Endothelial cell of umbilical vein (primary cell): ENCODE measurements at regions not wholly inside any gene's neighbourhood (a gene's known extent, or its start where the extent isn't known, plus 50 kb on each side); places are given as distances from the start of the nearest gene placed in this dataset.

Experiments
- BruUV-seq: library from RNA; stranded (reverse); fragments of 400-500 nt; replicated peaks from 2 replicates; lab custom pipeline; 2021; lab: Mats Ljungman, UMichigan
- CTCF ChIA-PET: fragments of 300-600, 350-600 bp; sonication (Branson Sonifier 250); formaldehyde crosslinking; loops from one replicate; lab custom pipeline; 2021; ENCODE audit warnings: antibody characterized with exemption, inconsistent platforms; lab: Charles Lee
- POLR2A ChIA-PET: fragments of 300-600, 350-600 bp; sonication (Branson Sonifier 250); formaldehyde crosslinking; loops from one replicate; lab custom pipeline; 2021; ENCODE audit warnings: antibody characterized with exemption, inconsistent platforms; lab: Charles Lee
- DNase-seq: peaks from one replicate; pipeline ENCODE4 v3.0.0-alpha.2; 2011; ENCODE audit warnings: low read depth, low spot score
- FAIRE-seq: peaks from 2 replicates; lab custom pipeline; 2011; peaks lifted over from hg19 to GRCh38; lab: Jason Lieb, UNC
- H2AFZ ChIP-seq: 2 replicates; pipeline ENCODE4 v1.6.0; 2012; ENCODE audit warnings: low read depth, low read length, control low read depth, inconsistent platforms
- H3K27ac ChIP-seq: 2 replicates; pipeline ENCODE4 v1.5.1; 2011; ENCODE audit warnings: low read depth, mild to moderate bottlenecking, control low read depth, low read length, moderate library complexity; ENCODE audit not compliant: insufficient read depth
- H3K27me3 ChIP-seq, 2 experiments: 2 replicates each; pipeline versions ENCODE4 v1.6.0 to v1.6.1; 2011; ENCODE audit warnings: low read length in 2 of 2, mixed read lengths in 1 of 2; ENCODE audit not compliant: control insufficient read depth in 2 of 2, insufficient read depth in 2 of 2
- H3K36me3 ChIP-seq, 2 experiments: 2 replicates in 1 of 2; 3 replicates in 1 of 2; pipeline ENCODE4 v1.5.1; 2011; ENCODE audit warnings: low read length in 2 of 2, mild to moderate bottlenecking in 1 of 2, moderate library complexity in 1 of 2; ENCODE audit not compliant: control insufficient read depth in 2 of 2, insufficient read depth in 2 of 2; ENCODE audit errors: extremely low read depth in 1 of 2
- H3K4me1 ChIP-seq: 3 replicates; pipeline ENCODE4 v1.5.1; 2011; ENCODE audit warnings: mild to moderate bottlenecking, low read length; ENCODE audit not compliant: control insufficient read depth, insufficient read depth; ENCODE audit errors: extremely low read depth
- H3K4me2 ChIP-seq: 2 replicates; pipeline ENCODE4 v1.6.1; 2011; ENCODE audit warnings: low read length, control low read depth, mixed read lengths; ENCODE audit not compliant: insufficient read depth
- H3K4me3 ChIP-seq, 3 experiments: fragments of 200-600 bp in 1 of 3; sonication (generic), shearing (Covaris generic) in 1 of 3; replicated peaks in 1 of 3; 2 replicates each; pipeline ENCODE4 v1.5.1; 2011 to 2016; ENCODE audit warnings: control low read depth in 3 of 3, low read length in 3 of 3, mild to moderate bottlenecking in 2 of 3, inconsistent platforms in 1 of 3, low read depth in 1 of 3, moderate library complexity in 1 of 3; ENCODE audit not compliant: insufficient read depth in 1 of 3
- H3K79me2 ChIP-seq: 2 replicates; pipeline ENCODE4 v1.6.0; 2012; ENCODE audit warnings: low read length, inconsistent platforms; ENCODE audit not compliant: control insufficient read depth, insufficient read depth
- H3K9ac ChIP-seq: replicated peaks from 2 replicates; pipeline ENCODE3; 2011; ENCODE audit warnings: low read length, control low read depth; ENCODE audit not compliant: insufficient read depth; ENCODE audit errors: extremely low read depth
- H3K9me1 ChIP-seq: replicated peaks from 3 replicates; pipeline ENCODE4 v1.6.0; 2011; ENCODE audit warnings: mild to moderate bottlenecking, low read length; ENCODE audit not compliant: control insufficient read depth, insufficient read depth; ENCODE audit errors: extremely low read depth
- H3K9me3 ChIP-seq: replicated peaks from 2 replicates; pipeline ENCODE4 v1.5.1; 2012; ENCODE audit warnings: low read length, inconsistent platforms; ENCODE audit not compliant: control insufficient read depth, insufficient read depth
- H4K20me1 ChIP-seq: replicated peaks from 2 replicates; pipeline ENCODE3; 2011; ENCODE audit warnings: mild to moderate bottlenecking, low read length; ENCODE audit not compliant: control insufficient read depth, insufficient read depth; ENCODE audit errors: extremely low read depth
- EZH2 ChIP-seq: IDR thresholded peaks from 2 replicates; pipeline ENCODE4 v1.6.1; 2012; ENCODE audit warnings: borderline replicate concordance, low read depth, mild to moderate bottlenecking, moderate library complexity, low read length, inconsistent platforms; ENCODE audit not compliant: severe bottlenecking
- FOS ChIP-seq: IDR thresholded peaks from 2 replicates; pipeline ENCODE4 v1.6.1; 2011; ENCODE audit warnings: mild to moderate bottlenecking, low read length, moderate library complexity, borderline replicate concordance; ENCODE audit not compliant: insufficient read depth
- GATA2 ChIP-seq: IDR thresholded peaks from 2 replicates; pipeline ENCODE4 v1.7.0; 2011; ENCODE audit warnings: low read depth, mild to moderate bottlenecking, moderate library complexity, mixed read lengths, low read length; ENCODE audit not compliant: insufficient read length, insufficient read depth
- JUN ChIP-seq: IDR thresholded peaks from 2 replicates; pipeline ENCODE4 v1.6.1; 2011; ENCODE audit warnings: borderline replicate concordance, low read depth; ENCODE audit not compliant: insufficient read length, insufficient read depth
- MYC ChIP-seq: IDR thresholded peaks from one replicate; pipeline ENCODE4 v1.6.1; 2011; ENCODE audit warnings: mild to moderate bottlenecking, low read depth, low read length
- POLR2A ChIP-seq: IDR thresholded peaks from 2 replicates; pipeline ENCODE4 v1.6.1; 2012; ENCODE audit warnings: low read depth, mild to moderate bottlenecking, control low read depth, low read length
- POLR2AphosphoS5 ChIP-seq: IDR thresholded peaks from 2 replicates; pipeline ENCODE4 v1.6.1; 2012; ENCODE audit warnings: low read depth, mild to moderate bottlenecking, control low read depth, low read length, moderate library complexity; ENCODE audit not compliant: insufficient read depth
- dilution Hi-C: fragments of 300-500 bp; cut with MboI; formaldehyde crosslinking; loops from one replicate; pipeline ENCODE4 v1.15.0; 2019; ENCODE audit warnings: low sequenced_read_pairs; ENCODE audit not compliant: extremely low pct_ligation_motif_present
- intact Hi-C: fragments of 100-400 bp; cut with micrococcal nuclease; formaldehyde crosslinking; loops from one replicate; pipeline ENCODE4 v1.10.0; 2022
- TF ChIP-seq, protein P1 (sequence below): IDR thresholded peaks from 2 replicates; pipeline ENCODE4 v1.6.1; 2011; ENCODE audit not compliant: insufficient read depth, insufficient read length
- TF ChIP-seq, protein P2 (sequence below), 2 donors: IDR thresholded peaks; 1 replicate in 1 of 2; 2 replicates in 1 of 2; pipeline ENCODE4 v1.5.1; 2011; ENCODE audit warnings: low read length in 2 of 2, mild to moderate bottlenecking in 2 of 2, moderate library complexity in 2 of 2, control low read depth in 1 of 2, inconsistent platforms in 1 of 2, low read depth in 1 of 2; ENCODE audit not compliant: insufficient read depth in 1 of 2; ENCODE audit errors: extremely low read depth in 1 of 2

DNA sequence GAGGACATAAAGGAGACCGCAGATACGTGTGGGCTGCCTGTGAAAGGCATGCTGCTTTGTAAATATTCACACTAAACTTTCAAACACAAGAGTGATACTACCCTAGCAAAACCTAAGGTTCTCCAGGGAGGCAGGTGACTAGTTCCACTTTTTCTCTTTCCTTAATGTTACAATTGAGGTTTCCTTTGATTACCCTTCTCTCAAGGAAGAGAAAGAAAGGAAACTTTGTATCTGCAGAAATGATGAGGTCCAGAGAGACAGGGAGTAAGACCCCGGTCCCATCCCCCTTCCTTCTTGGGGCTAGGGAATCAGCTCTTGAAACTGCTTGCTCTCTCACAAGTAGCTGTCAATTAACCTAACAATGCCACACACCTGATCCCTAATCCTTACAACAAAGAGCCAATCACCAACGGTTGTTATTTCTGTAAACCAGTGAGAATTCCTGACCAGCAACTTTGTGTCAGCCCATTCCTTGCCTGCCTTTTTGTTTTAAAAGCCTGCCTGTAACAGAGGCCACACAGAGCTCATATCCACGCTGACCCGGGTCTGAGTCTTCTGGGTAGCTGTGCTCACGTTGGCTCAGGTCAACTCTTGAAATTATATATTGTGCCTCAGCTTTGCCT lies 754.8 kb upstream of the FRG1 start:
- Histone ChIP-seq H4K20me1 (no peaks in the 10 kb centered on the region), H3K4me3 (no peak overlapping the region), H3K9me3 (peaks cover 5% of the 10 kb centered on the region), H3K4me2 (no peak overlapping the region), H3K79me2 (no peaks in the 10 kb centered on the region), H3K4me1 (no peaks in the 10 kb centered on the region), H3K9me1 (no peaks in the 10 kb centered on the region), H3K27me3 (no peaks in the 10 kb centered on the region), H3K27ac (no peak overlapping the region), H2AFZ (no peak overlapping the region), H3K36me3 (no peaks in the 10 kb centered on the region), H3K9ac (no peak overlapping the region)
- POLR2A ChIA-PET: no interaction called here
- TF ChIP-seq EZH2 (no peak), POLR2A (no peak), POLR2AphosphoS5 (no peak), MYC (no peak), FOS (no peak), JUN (no peak), GATA2 (no peak)
- TF ChIP-seq, protein P1, sequence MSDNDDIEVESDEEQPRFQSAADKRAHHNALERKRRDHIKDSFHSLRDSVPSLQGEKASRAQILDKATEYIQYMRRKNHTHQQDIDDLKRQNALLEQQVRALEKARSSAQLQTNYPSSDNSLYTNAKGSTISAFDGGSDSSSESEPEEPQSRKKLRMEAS: no peak
- TF ChIP-seq, protein P2, sequence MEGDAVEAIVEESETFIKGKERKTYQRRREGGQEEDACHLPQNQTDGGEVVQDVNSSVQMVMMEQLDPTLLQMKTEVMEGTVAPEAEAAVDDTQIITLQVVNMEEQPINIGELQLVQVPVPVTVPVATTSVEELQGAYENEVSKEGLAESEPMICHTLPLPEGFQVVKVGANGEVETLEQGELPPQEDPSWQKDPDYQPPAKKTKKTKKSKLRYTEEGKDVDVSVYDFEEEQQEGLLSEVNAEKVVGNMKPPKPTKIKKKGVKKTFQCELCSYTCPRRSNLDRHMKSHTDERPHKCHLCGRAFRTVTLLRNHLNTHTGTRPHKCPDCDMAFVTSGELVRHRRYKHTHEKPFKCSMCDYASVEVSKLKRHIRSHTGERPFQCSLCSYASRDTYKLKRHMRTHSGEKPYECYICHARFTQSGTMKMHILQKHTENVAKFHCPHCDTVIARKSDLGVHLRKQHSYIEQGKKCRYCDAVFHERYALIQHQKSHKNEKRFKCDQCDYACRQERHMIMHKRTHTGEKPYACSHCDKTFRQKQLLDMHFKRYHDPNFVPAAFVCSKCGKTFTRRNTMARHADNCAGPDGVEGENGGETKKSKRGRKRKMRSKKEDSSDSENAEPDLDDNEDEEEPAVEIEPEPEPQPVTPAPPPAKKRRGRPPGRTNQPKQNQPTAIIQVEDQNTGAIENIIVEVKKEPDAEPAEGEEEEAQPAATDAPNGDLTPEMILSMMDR (IDR thresholded peaks at IDR 0.05; ENCODE audit: extremely low read depth in 1 of 2, insufficient read depth in 1 of 2, low read depth in 1 of 2, low read length in 2 of 2): no peak
- CTCF ChIA-PET: no interaction called here
- FAIRE-seq (no peak), DNase-seq (no peak)
- intact Hi-C loops (no loop called here), dilution Hi-C loops (no loop called here)
- no TSS peak for BruUV-seq
